Stimulated activated CD4-positive, alpha-beta T cell treated with anti-CD3 and anti-CD28 coated beads, Interleukin-2, amount 100 ng/mL, for 4 hours (primary cell): ENCODE measurements at regions not wholly inside any gene's neighbourhood (a gene's known extent, or its start where the extent isn't known, plus 50 kb on each side); places are given as distances from the start of the nearest gene placed in this dataset.

ENCODE experiments used
- DNase-seq: peaks from one replicate; pipeline ENCODE4 v3.0.0-alpha.2; 2020; ENCODE audit warnings: low read depth

DNA sequence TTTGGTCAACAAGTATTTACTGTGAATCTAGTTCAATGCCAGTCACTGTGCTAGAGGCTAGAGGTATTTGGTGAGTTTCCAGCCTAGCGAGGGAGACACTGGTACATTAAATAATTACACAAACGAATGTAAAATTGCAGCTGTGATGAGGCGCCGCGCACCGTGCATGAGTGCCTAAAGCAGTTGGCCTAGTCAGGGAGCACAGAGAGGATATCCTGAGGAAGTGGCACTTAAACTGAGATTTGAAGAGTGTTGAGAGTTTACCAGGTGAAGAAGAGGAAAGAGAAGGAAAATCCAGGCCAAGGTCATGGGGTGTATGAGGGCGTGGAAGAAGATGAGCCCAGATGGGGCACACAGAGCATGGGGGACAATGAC lies 157.6 kb upstream of the NDUFV2 start:
- DNase-seq: no peak

DNA sequence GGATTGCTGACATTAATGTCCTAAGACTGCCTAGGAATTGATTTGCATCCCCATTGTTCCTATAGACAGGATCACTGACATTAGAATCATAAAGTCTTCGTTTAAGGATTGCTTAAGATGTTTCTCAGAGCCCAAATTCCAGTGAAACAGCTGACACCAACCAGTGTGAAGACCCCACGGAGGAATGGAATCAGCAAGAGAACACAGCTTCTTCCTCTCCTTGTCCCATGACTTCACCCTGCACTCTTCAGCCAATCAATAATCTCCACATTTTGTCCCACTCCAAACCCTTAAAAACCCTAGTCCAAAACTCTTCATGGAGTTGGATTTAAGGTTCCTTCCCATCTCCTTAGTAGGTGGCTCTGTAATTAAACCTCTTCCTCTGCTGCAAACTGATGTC lies 157.0 kb upstream of the NDUFV2 start:
- DNase-seq: no peak

DNA sequence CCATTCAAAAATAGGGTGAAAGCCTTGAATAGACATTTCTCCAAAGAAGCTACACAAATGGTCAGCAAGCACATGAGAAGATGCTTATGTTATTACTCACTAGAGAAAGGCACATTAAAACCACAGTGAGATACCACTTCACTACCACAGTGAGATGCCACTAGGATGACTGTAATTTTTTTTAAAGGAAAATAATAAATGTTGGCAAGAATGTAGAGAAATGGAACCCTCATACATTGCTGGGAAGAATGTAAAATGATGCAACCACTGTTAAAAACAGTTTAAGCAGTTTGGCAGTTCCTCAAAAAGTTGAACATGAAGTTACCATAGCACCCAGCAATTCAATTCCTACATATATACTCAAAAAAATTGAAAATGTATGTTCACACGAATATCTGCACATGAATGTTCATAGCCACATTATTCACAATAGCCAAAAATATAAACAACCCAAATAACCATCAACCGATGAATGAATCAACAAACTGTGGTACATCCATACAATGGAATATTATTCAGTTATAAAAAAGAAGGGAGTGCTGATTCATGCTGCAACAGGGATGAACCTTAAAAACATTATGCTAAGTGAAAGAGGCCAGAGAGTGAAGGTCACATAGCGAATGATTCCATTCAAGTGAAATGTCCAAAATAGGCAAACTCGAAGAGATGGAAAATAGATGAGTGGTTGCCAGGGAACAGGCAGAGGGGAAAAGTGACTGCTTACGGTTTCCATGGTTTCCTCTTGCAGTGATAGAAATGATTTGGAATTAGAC lies 156.2 kb upstream of the NDUFV2 start:
- no peak for DNase-seq

- DNase-seq: no peak
Measured at GRCh38 chr18:8947566-8947965, 154.9 kb upstream of the NDUFV2 start.

- no peak for DNase-seq
Measured at GRCh38 chr18:8948011-8948410, 154.5 kb upstream of the NDUFV2 start.

- DNase-seq: no peak
Measured at GRCh38 chr18:8948471-8949149, 153.9 kb upstream of the NDUFV2 start.

DNA sequence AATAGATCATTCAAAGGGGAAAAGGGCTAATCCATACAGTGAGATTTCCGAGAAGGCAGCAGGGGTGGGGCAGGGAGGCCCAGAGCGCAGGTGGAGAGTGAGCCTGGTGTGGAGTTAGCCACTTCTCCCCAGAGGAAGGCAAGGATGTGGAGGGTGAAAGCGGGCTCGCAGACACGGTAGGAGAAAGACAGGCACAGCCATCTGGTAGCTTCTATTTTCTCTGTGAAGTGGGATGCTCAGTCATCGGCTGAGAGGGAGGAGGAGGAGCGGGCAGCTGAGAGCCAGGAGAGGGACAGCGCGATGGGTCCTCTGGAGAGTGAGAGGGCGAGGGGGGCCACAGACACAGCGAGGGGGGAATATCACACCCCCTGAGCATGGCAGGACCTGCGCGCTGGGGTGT lies 153.3 kb upstream of the NDUFV2 start:
- no peak for DNase-seq

DNA sequence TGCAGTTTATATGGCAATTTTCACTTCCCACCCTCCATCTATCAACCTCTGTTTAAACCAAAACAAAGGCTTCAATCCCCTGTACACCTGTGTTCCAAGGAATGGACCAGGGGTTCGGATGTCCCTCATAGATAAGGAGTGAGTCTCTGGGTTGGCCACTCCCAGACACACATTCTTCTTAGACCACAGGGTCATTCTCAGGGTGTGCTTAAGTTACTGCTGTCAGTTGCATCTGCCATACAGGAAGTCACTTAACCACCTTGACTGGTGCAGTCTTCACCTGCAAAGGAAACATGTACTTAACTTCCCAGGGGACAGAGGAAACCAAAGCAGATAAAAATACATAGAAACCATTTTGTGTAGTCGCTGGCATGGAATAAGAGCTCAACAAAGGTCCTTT lies 151.0 kb upstream of the NDUFV2 start:
- no peak for DNase-seq

DNA sequence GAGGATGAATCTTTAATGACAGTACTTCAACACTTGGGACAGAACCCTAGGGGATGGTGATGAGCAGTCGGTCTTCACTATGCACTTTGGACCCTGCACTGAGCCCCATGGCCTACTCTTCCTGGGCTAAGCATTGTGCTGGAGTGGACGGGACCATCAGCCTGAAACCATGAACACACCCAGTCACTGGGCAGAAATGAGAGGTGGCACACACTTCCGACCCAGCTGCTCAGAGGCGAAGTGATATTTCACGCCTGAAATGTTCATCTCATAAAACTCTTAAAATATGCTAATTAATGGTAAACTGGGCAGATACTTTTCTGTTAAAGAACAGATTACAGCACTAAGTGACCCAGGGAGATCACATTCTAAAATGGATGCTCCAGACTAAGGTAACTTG lies 150.3 kb upstream of the NDUFV2 start:
- DNase-seq: no peak

DNA sequence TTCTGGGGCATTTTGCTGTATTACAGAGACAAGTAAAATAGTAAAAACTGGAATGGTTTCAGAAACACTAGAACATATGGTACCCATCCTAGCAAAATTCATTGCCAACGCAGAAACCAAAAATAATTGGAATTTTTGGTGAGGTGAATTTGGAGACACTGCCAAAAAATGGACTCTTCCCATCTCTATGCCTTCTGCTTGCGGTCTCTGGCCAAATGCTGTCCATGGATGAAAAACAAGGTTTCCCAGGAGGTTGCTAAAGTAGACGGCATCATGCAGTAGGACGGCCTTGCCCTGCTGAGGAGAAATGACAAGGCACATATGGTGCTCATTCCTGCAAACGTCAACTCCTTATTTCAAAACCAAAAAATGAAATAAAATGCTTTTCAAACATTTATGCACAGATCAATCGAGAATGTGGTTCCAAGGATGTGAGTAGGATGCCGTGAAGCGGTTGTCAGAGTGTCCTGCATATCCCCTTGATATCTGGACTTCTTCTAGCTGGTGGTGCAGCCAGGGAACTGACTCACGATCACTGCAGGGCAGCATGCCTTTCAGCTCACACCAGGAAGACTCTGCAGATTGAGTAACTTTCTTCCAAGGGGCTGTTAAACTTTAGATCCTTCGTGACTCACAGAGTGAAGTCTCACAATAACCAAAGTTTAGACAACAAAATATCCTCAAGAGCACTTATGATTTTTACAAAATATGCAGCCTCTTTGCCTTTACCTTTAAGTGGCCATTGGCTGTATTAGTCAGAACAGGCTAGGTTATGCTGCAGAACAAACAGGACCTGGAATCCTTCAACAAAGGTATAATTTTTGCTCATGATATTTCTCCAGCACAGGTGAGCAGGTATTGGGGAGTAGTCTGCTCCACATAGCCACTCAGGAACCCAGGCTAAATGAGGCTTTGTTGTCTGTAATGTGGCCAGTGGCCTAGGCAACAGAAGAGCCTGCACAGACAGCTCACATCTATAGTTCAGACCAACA lies 149.4 kb upstream of the NDUFV2 start:
- no peak for DNase-seq

- DNase-seq: no peak
Measured at GRCh38 chr18:8957731-8958130, 144.8 kb upstream of the NDUFV2 start.

- no peak for DNase-seq
Measured at GRCh38 chr18:8958660-8959059, 143.8 kb upstream of the NDUFV2 start.

GRCh38 chr18:8959551-8960135 lies 142.9 kb upstream of the NDUFV2 start:
- DNase-seq: no peak

GRCh38 chr18:8960740-8961657 lies 141.5 kb upstream of the NDUFV2 start:
- no peak for DNase-seq

DNA sequence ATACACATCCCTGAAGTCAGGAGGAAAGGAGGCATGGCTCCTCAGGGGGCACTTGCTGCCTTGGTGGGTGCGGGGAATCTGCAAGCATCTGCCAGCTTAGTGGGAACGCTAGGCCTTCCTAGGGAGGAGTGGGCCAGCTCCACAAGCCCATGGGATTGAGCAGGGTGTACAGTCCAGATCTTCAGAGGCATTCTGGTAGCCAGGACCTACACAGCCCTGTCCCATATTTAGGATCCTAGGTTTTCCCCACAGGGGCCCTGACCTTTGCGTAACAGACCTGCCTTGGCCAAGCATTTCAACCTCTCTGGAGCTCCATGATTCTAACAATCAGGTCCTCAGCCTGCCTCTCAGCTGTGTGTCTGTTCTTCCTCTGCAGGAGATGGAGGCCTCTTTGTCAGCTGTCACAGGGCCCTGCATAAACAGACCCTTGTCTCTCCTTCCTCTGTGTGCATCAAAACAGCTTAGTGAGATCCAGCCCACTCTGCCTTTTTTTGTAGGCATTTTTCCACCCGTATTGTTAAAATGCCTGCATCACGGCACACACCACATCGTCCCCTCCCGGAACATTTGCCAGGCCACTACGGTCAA lies 140.2 kb upstream of the NDUFV2 start:
- DNase-seq: no peak

- no peak for DNase-seq
Measured at GRCh38 chr18:8962855-8963635, 139.5 kb upstream of the NDUFV2 start.

DNA sequence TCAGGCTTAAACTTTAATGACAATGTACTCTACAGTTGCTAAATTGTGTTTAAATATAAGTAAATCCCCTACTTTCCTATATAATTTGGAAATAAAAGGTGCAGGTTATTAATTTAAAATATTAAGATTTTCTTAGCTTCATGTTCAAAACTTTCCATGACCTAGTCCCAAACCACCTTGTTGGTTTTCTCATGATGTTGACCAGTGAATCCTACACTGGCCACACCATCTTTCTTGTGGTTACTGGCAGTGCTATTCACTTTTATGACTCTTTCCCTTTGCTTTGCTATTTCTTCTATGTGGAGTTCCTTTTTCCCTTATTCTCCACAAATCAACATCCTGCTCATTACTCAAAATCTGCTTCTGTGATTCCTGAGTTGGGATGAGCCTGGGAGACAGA lies 138.6 kb upstream of the NDUFV2 start:
- no peak for DNase-seq

GRCh38 chr18:8965398-8965797 lies 137.1 kb upstream of the NDUFV2 start:
- no peak for DNase-seq

GRCh38 chr18:8966821-8967220 lies 135.7 kb upstream of the NDUFV2 start:
- no peak for DNase-seq

DNA sequence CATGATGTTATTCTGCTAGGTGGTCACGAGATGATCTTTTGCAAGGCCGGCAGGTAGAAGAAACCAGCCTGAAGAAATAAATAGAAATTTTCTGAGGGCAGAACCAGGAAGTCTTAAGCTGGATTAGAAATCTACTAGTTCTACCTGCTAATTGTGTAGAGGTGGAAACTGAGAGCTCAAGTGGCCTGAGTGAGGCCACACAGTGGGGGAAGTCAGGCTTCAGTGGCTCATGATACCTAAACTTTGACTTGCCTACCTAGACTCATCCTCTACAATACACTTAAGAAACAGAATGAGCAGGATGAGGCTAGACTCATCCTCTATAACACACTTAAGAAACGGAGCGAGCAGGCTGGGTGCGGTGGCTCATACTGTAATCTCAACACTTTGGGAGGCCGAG lies 134.9 kb upstream of the NDUFV2 start:
- no peak for DNase-seq
